ENCODE measurements at regions not wholly inside any gene's neighbourhood (a gene's known extent, or its start where the extent isn't known, plus 50 kb on each side); places are given as distances from the start of the nearest gene placed in this dataset.

GRCh38 chr3:73952781-73953180 lies 328.0 kb upstream of the PDZRN3 start:
- Histone ChIP-seq H3K9me3 (no peaks in the 10 kb centered on the region), H3K27ac (ENCODE audit: low read depth in 2 of 2, low read length in 1 of 2) (no peak overlapping the region), H3K4me2 (no peak overlapping the region), H3K36me3 (replicated peaks in 1 of 2; ENCODE audit: control insufficient read depth in 1 of 2, insufficient read depth in 2 of 2, low read length in 1 of 2) (no peaks in the 10 kb centered on the region), H3K27me3 (ENCODE audit: insufficient read depth) (no peaks in the 10 kb centered on the region), H4K20me1 (ENCODE audit: insufficient read depth) (no peaks in the 10 kb centered on the region), H3F3A (replicated peaks; ENCODE audit: insufficient read depth) (no peaks in the 10 kb centered on the region), H3K9ac (no peak overlapping the region), H3K79me2 (ENCODE audit: insufficient read depth) (no peaks in the 10 kb centered on the region), H3K9me2 (no peaks in the 10 kb centered on the region), H3K4me3 (ENCODE audit: low read depth in 2 of 2, low read length in 1 of 2) (no peak overlapping the region), H3K4me1 (ENCODE audit: control insufficient read depth in 1 of 2, insufficient read depth in 2 of 2, low read depth in 1 of 2, low read length in 1 of 2) (no peaks in the 10 kb centered on the region), H2AFZ (ENCODE audit: low read depth) (no peak overlapping the region)
- no peak for TF ChIP-seq FOSL2 (IDR thresholded peaks at IDR 0.05; ENCODE audit: borderline replicate concordance, low read depth)
- POLR2A ChIA-PET = no interaction called here
- 38% methylated on average over 1 of the region's 1 CpG for WGBS (ENCODE audit: low lambda C conversion rate)
- DNase-seq = no peak
- CTCF ChIA-PET = interaction anchor here (0.7 kb wide), 1 partner anchor 326 kb away, joined by 3 read pairs; no protein-coding TSS in a partner anchor

- ChIA-PET CTCF (no interaction called here), POLR2A (no interaction called here)
- no peaks in the 10 kb centered on the region for H3K9me2 ChIP-seq
- H3K36me3 ChIP-seq (replicated peaks in 1 of 2; ENCODE audit: control insufficient read depth in 1 of 2, insufficient read depth in 2 of 2, low read length in 1 of 2) = no peaks in the 10 kb centered on the region
- no peak overlapping the region for H3K9ac ChIP-seq
- TF ChIP-seq USF1 (IDR thresholded peaks at IDR 0.05; ENCODE audit: borderline replicate concordance, low read depth) (no peak), MXI1 (IDR thresholded peaks at IDR 0.05; ENCODE audit: low read depth, low read length) (no peak), GATA2 (CRISPR knock-in tag; IDR thresholded peaks at IDR 0.05) (no peak), RFX5 (IDR thresholded peaks at IDR 0.05; ENCODE audit: low read length) (0 out of 2 replicates have a peak, but pooled peaks have one; percentile 20)
- H3K79me2 ChIP-seq (ENCODE audit: insufficient read depth) = no peaks in the 10 kb centered on the region
- H3K27me3 ChIP-seq (ENCODE audit: insufficient read depth) = no peaks in the 10 kb centered on the region
- H3K27ac ChIP-seq (ENCODE audit: low read depth in 2 of 2, low read length in 1 of 2) = no peak overlapping the region
- H3K4me2 ChIP-seq = no peak overlapping the region
- no peaks in the 10 kb centered on the region for H3K4me1 ChIP-seq (ENCODE audit: control insufficient read depth in 1 of 2, insufficient read depth in 2 of 2, low read depth in 1 of 2, low read length in 1 of 2)
- no peak for DNase-seq
- WGBS (ENCODE audit: low lambda C conversion rate) = 15% methylated on average over 4 of the region's 4 CpGs
- no peaks in the 10 kb centered on the region for H3K9me3 ChIP-seq
- no peaks in the 10 kb centered on the region for H4K20me1 ChIP-seq (ENCODE audit: insufficient read depth)
- H3K4me3 ChIP-seq (ENCODE audit: low read depth in 2 of 2, low read length in 1 of 2) = no peak overlapping the region
- no peaks in the 10 kb centered on the region for H3F3A ChIP-seq (replicated peaks; ENCODE audit: insufficient read depth)
- H2AFZ ChIP-seq (ENCODE audit: low read depth) = no peak overlapping the region
Observed at GRCh38 chr3:73950865-73951558, 326.3 kb upstream of the PDZRN3 start.

GRCh38 chr3:73945541-73945940 lies 320.8 kb upstream of the PDZRN3 start:
- 14% methylated on average over 4 of the region's 4 CpGs for WGBS (ENCODE audit: low lambda C conversion rate)
- CTCF ChIA-PET = no interaction called here
- TF ChIP-seq NFIC (IDR thresholded peaks at IDR 0.05; ENCODE audit: borderline replicate concordance) = no peak
- no peak for TF ChIP-seq TCF12 (IDR thresholded peaks at IDR 0.05)
- no peak for TF ChIP-seq EP300 (IDR thresholded peaks at IDR 0.05; ENCODE audit: borderline replicate concordance in 1 of 2, low read depth in 1 of 2, low read length in 1 of 2)
- no peak for TF ChIP-seq TAF1 (IDR thresholded peaks at IDR 0.05; ENCODE audit: borderline replicate concordance, low read depth, low read length)
- TF ChIP-seq, protein P1, sequence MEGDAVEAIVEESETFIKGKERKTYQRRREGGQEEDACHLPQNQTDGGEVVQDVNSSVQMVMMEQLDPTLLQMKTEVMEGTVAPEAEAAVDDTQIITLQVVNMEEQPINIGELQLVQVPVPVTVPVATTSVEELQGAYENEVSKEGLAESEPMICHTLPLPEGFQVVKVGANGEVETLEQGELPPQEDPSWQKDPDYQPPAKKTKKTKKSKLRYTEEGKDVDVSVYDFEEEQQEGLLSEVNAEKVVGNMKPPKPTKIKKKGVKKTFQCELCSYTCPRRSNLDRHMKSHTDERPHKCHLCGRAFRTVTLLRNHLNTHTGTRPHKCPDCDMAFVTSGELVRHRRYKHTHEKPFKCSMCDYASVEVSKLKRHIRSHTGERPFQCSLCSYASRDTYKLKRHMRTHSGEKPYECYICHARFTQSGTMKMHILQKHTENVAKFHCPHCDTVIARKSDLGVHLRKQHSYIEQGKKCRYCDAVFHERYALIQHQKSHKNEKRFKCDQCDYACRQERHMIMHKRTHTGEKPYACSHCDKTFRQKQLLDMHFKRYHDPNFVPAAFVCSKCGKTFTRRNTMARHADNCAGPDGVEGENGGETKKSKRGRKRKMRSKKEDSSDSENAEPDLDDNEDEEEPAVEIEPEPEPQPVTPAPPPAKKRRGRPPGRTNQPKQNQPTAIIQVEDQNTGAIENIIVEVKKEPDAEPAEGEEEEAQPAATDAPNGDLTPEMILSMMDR (IDR thresholded peaks at IDR 0.05) = no peak
- no peak for TF ChIP-seq SIN3A (IDR thresholded peaks at IDR 0.05; ENCODE audit: borderline replicate concordance, low read depth, low read length)
- TF ChIP-seq MAX (IDR thresholded peaks at IDR 0.05; ENCODE audit: low read depth) = no peak
- no peak for TF ChIP-seq EZH2phosphoT487 (IDR thresholded peaks at IDR 0.05; ENCODE audit: borderline replicate concordance, low read depth)
- no peak for TF ChIP-seq RFX5 (IDR thresholded peaks at IDR 0.05; ENCODE audit: low read length)
- TF ChIP-seq FOSL2 (IDR thresholded peaks at IDR 0.05; ENCODE audit: borderline replicate concordance, low read depth) = no peak
- TF ChIP-seq IRF3 (IDR thresholded peaks at IDR 0.05; ENCODE audit: low read depth, low read length) = no peak
- no peak for TF ChIP-seq MEF2A (IDR thresholded peaks at IDR 0.05; ENCODE audit: borderline replicate concordance, low read depth)

More at GRCh38 chr3:73945541-73945940, 320.8 kb upstream of the PDZRN3 start:
- H3K9ac ChIP-seq = no peak overlapping the region
- H3K9me2 ChIP-seq = no peaks in the 10 kb centered on the region
- H3F3A ChIP-seq (replicated peaks; ENCODE audit: insufficient read depth) = no peaks in the 10 kb centered on the region
- no peak overlapping the region for H2AFZ ChIP-seq (ENCODE audit: low read depth)
- no peaks in the 10 kb centered on the region for H4K20me1 ChIP-seq (ENCODE audit: insufficient read depth)
- POLR2A ChIA-PET = no interaction called here
- no peaks in the 10 kb centered on the region for H3K4me1 ChIP-seq (ENCODE audit: control insufficient read depth in 1 of 2, insufficient read depth in 2 of 2, low read depth in 1 of 2, low read length in 1 of 2)
- no peaks in the 10 kb centered on the region for H3K79me2 ChIP-seq (ENCODE audit: insufficient read depth)
- H3K27ac ChIP-seq (ENCODE audit: low read depth in 2 of 2, low read length in 1 of 2) = no peak overlapping the region
- DNase-seq = no peak
- H3K36me3 ChIP-seq (replicated peaks in 1 of 2; ENCODE audit: control insufficient read depth in 1 of 2, insufficient read depth in 2 of 2, low read length in 1 of 2) = no peaks in the 10 kb centered on the region
- H3K9me3 ChIP-seq = no peaks in the 10 kb centered on the region
- no peaks in the 10 kb centered on the region for H3K27me3 ChIP-seq (ENCODE audit: insufficient read depth)
- H3K4me3 ChIP-seq (ENCODE audit: low read depth in 2 of 2, low read length in 1 of 2) = no peak overlapping the region
- H3K4me2 ChIP-seq = no peak overlapping the region
